Ascending aorta (tissue), 2 donors: ENCODE measurements at regions not wholly inside any gene's neighbourhood (a gene's known extent, or its start where the extent isn't known, plus 50 kb on each side); places are given as distances from the start of the nearest gene placed in this dataset.

Experiments used
- DNase-seq, 2 donors: peaks; one replicate each; pipeline ENCODE4 v3.0.0-alpha.2; 2019; ENCODE audit warnings: low spot score in 2 of 2
- H3K27ac ChIP-seq, 2 donors: fragments of 200-600 bp; sonication (generic); one replicate each; pipeline ENCODE4 v1.5.1; 2016 to 2017; ENCODE audit warnings: mild to moderate bottlenecking in 1 of 2
- H3K27me3 ChIP-seq: fragments of 200-600 bp; sonication (generic); one replicate; pipeline ENCODE4 v1.5.1; 2017
- H3K36me3 ChIP-seq, 2 donors: fragments of 200-600 bp; sonication (generic); one replicate each; pipeline ENCODE4 v1.5.1; 2016
- H3K4me1 ChIP-seq, 2 donors: fragments of 200-600 bp; sonication (generic); one replicate each; pipeline ENCODE4 v1.5.1; 2016 to 2017; ENCODE audit warnings: mild to moderate bottlenecking in 1 of 2
- H3K4me3 ChIP-seq, 2 donors: fragments of 200-600 bp; sonication (generic); one replicate each; pipeline ENCODE4 v1.5.1; 2016 to 2017; ENCODE audit warnings: mild to moderate bottlenecking in 1 of 2
- H3K9me3 ChIP-seq, 2 donors: fragments of 200-600 bp; sonication (generic); one replicate each; pipeline ENCODE4 v1.5.1; 2016
- intact Hi-C: fragments of 100-400 bp; cut with DNase I; formaldehyde crosslinking; loops from one replicate; pipeline ENCODE4 v1.15.1; 2023
- TF ChIP-seq, protein P1 (sequence below), 3 experiments: fragments of 200-600 bp in 2 of 3; fragments of 450-650 bp in 1 of 3; sonication (generic) in 2 of 3; IDR thresholded peaks; one replicate each; pipeline ENCODE4 v1.5.1; 2016 to 2019; ENCODE audit warnings: antibody characterized with exemption in 3 of 3, mild to moderate bottlenecking in 1 of 3, moderate library complexity in 1 of 3

- intact Hi-C loops: no loop called here
- Histone ChIP-seq H3K4me1 (no peaks in the 10 kb centered on the region), H3K9me3 (no peaks in the 10 kb centered on the region), H3K27me3 (no peaks in the 10 kb centered on the region), H3K4me3 (no peak overlapping the region), H3K36me3 (no peaks in the 10 kb centered on the region), H3K27ac (no peak overlapping the region)
- DNase-seq: no peak
- TF ChIP-seq, protein P1, sequence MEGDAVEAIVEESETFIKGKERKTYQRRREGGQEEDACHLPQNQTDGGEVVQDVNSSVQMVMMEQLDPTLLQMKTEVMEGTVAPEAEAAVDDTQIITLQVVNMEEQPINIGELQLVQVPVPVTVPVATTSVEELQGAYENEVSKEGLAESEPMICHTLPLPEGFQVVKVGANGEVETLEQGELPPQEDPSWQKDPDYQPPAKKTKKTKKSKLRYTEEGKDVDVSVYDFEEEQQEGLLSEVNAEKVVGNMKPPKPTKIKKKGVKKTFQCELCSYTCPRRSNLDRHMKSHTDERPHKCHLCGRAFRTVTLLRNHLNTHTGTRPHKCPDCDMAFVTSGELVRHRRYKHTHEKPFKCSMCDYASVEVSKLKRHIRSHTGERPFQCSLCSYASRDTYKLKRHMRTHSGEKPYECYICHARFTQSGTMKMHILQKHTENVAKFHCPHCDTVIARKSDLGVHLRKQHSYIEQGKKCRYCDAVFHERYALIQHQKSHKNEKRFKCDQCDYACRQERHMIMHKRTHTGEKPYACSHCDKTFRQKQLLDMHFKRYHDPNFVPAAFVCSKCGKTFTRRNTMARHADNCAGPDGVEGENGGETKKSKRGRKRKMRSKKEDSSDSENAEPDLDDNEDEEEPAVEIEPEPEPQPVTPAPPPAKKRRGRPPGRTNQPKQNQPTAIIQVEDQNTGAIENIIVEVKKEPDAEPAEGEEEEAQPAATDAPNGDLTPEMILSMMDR (IDR thresholded peaks at IDR 0.05): no peak
Measured at GRCh38 chrX:42070866-42071265, 147.5 kb upstream of the CASK start.

DNA sequence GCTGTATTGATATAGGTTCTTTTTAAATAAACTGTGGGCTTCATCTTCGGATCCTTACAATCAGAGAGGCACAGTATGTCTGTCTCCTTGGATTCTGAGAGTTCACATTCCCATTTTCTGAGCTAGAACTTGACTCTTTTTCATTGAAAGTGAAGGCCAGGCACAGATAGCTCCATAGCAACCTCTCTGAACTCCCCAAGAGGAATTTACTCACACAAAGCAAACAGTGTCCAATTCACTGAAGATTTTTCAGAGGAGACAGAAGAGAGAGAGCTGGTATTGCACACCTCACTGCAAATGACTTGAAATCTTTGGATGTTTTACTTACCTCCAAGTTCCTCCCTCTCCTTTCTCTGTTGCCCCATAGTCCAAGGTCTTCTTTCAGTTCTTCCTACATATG lies 130.9 kb upstream of the CASK start:
- no peaks in the 10 kb centered on the region for H3K9me3 ChIP-seq

DNA sequence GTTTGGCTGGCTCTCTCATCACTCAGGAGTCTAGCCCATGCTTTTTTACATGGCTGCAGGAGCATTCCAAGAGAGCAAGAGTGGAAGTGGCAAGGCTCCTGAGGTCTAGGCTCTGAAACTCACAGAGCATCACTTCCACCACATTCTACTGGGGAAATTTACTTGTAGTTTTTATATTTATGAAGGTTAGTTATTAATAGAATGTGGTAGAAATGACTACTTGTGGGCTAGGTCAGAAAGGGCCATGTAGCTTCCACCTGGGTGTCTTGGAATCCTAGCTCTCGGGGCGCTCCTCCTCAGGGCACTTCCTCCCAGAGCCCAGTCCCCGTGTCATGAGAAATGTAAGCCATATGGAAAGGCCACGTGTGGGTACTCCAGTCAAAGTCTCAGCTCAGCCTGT lies 127.0 kb upstream of the CASK start:
- DNase-seq: no peak
- H3K9me3 ChIP-seq: no peaks in the 10 kb centered on the region
- no peak overlapping the region for H3K27ac ChIP-seq
- intact Hi-C loops: no loop called here
- no peak overlapping the region for H3K4me3 ChIP-seq
- H3K27me3 ChIP-seq: no peaks in the 10 kb centered on the region
- H3K36me3 ChIP-seq: no peaks in the 10 kb centered on the region
- H3K4me1 ChIP-seq: no peaks in the 10 kb centered on the region
- TF ChIP-seq, protein P1 (IDR thresholded peaks at IDR 0.05): no peak

More for the DNA sequence above, 130.9 kb upstream of the CASK start:
- no peaks in the 10 kb centered on the region for H3K27me3 ChIP-seq
- TF ChIP-seq, protein P1 (IDR thresholded peaks at IDR 0.05): no peak
- intact Hi-C loops: no loop called here
- no peak for DNase-seq
- H3K27ac ChIP-seq: no peak overlapping the region
- H3K4me1 ChIP-seq: no peaks in the 10 kb centered on the region
- H3K4me3 ChIP-seq: no peak overlapping the region
- H3K36me3 ChIP-seq: no peaks in the 10 kb centered on the region

- Histone ChIP-seq H3K27ac (no peak overlapping the region), H3K4me1 (no peaks in the 10 kb centered on the region), H3K36me3 (no peaks in the 10 kb centered on the region), H3K4me3 (no peak overlapping the region), H3K27me3 (no peaks in the 10 kb centered on the region), H3K9me3 (no peaks in the 10 kb centered on the region)
- intact Hi-C loops: no loop called here
- TF ChIP-seq, protein P1 (IDR thresholded peaks at IDR 0.05): no peak
- DNase-seq: no peak
Measured at GRCh38 chrX:42047886-42048285, 124.5 kb upstream of the CASK start.

DNA sequence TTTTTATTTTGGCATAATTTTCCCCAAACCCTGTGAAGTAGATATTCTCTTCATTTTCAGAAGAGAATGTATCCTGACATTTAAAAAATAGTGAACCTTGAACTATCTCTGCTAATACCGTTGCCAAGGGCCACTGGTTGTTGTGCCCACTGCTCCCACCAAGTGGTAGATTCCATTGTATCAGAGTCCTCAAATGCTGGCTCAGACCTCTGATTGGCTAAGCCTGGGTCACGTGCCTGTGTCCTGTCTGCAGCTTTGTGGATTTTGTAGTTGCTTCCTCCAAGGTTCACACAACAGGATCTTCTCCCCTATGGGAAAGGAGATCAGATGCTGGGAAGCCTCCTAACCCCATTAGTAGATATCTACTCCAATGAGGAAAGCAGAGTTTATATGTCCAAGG lies 104.8 kb upstream of the CASK start:
- Histone ChIP-seq H3K27ac (no peak overlapping the region), H3K9me3 (peaks cover 0 to 5% of the 10 kb centered on the region in 2 donors), H3K4me1 (no peaks in the 10 kb centered on the region), H3K36me3 (no peaks in the 10 kb centered on the region), H3K27me3 (no peaks in the 10 kb centered on the region), H3K4me3 (no peak overlapping the region)
- intact Hi-C loops: no loop called here
- DNase-seq: no peak
- TF ChIP-seq, protein P1 (IDR thresholded peaks at IDR 0.05): no peak

DNA sequence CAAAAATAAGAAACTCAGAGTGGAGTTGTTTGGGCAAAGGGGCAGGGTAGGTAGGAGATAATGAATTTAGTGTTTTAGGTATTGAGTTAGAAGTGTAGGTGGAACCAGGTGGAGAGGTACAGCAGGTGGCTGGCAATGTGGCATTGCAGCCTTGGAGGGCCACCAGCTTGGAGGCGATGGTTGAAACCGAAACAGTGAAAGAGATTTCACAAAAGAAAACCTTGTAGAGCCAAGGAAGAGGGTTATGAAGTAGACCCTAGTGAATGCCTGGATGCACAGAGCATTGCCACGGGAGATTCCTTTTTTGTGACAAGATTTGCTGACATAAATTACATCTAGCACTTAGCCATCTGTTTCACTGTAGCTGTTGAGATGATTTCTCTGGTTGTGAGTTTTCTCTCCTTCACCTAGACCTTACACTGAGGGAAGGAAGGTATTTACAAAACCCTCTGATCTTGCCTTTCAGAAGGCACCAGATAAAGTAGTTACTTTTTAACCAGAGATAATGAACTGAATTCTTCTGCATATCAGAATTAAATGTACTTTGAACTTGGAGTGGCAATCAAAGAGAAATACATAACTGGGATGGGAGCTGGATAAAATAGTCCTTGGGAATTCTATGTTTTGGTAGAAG lies 104.1 kb upstream of the CASK start:
- Histone ChIP-seq H3K4me1 (no peaks in the 10 kb centered on the region), H3K27ac (no peak overlapping the region), H3K27me3 (no peaks in the 10 kb centered on the region), H3K9me3 (peaks cover 0 to 5% of the 10 kb centered on the region in 2 donors), H3K4me3 (no peak overlapping the region), H3K36me3 (no peaks in the 10 kb centered on the region)
- TF ChIP-seq, protein P1 (IDR thresholded peaks at IDR 0.05): no peak
- intact Hi-C loops: no loop called here
- DNase-seq: no peak
